Tibial artery (tissue), 4 donors: ENCODE measurements at regions not wholly inside any gene's neighbourhood (a gene's known extent, or its start where the extent isn't known, plus 50 kb on each side); places are given as distances from the start of the nearest gene placed in this dataset.

Experiments
- DNase-seq, 2 donors: peaks; one replicate each; pipeline ENCODE4 v3.0.0-alpha.2; 2019
- H3K27ac ChIP-seq, 2 donors: fragments of 200-600 bp; sonication (generic) in 1 of 2; 1 replicate in 1 of 2; 2 replicates in 1 of 2; pipeline ENCODE4 v1.5.1; 2018 to 2019; ENCODE audit warnings: mild to moderate bottlenecking in 1 of 2
- H3K27me3 ChIP-seq, 2 donors: fragments of 200-600 bp; sonication (generic) in 1 of 2; one replicate each; pipeline versions ENCODE4 v1.5.1 to v1.6.0; 2016 to 2019
- H3K36me3 ChIP-seq, 3 donors: fragments of 200-600 bp; sonication (generic) in 2 of 3; one replicate each; pipeline ENCODE4 v1.5.1; 2016 to 2019; ENCODE audit warnings: mild to moderate bottlenecking in 2 of 3
- H3K4me1 ChIP-seq, 4 donors: fragments of 200-600 bp; sonication (generic) in 2 of 4; 1 replicate in 3 of 4; 2 replicates in 1 of 4; pipeline ENCODE4 v1.5.1; 2016 to 2019
- H3K4me3 ChIP-seq, 2 donors: fragments of 200-600 bp; sonication (generic) in 1 of 2; 1 replicate in 1 of 2; 2 replicates in 1 of 2; pipeline ENCODE4 v1.5.1; 2018 to 2019; ENCODE audit warnings: mild to moderate bottlenecking in 2 of 2
- H3K9me3 ChIP-seq, 3 donors: fragments of 200-600 bp; sonication (generic) in 1 of 3; one replicate each; pipeline ENCODE4 v1.5.1; 2016 to 2019
- CTCF ChIP-seq, 2 experiments: fragments of 200-600 bp in 1 of 2; fragments of 450-650 bp in 1 of 2; IDR thresholded peaks; one replicate each; pipeline ENCODE4 v1.5.1; 2017 to 2019; ENCODE audit warnings: antibody characterized with exemption in 2 of 2, mild to moderate bottlenecking in 1 of 2, moderate library complexity in 1 of 2
- intact Hi-C: fragments of 100-400 bp; cut with DNase I; formaldehyde crosslinking; loops from one replicate; pipeline ENCODE4 v1.15.0; 2023; ENCODE audit warnings: low total_unique reads

DNA sequence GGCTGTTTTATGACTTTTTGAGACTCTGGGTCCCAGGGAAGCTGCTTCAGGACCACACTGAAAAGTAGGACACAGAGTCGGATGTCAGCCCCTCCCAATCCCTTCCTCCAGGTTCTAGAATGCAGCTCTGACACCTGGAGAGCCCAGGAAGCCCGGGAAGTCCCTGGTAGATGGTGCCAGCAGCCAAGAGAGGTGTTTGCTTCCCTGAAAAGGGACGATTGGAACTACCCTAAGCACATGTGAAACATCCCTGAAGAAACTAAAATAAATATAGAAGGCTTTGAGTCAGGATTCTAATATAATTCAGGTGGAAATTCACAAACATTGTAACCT, 163.2 kb upstream of the CYRIA start:
- intact Hi-C loops: no loop called here
- Histone ChIP-seq H3K4me1 (no peaks in the 10 kb centered on the region), H3K9me3 (no peaks in the 10 kb centered on the region), H3K36me3 (no peaks in the 10 kb centered on the region), H3K4me3 (no peak overlapping the region), H3K27ac (no peak overlapping the region), H3K27me3 (no peaks in the 10 kb centered on the region)
- DNase-seq: no peak
- TF ChIP-seq CTCF (IDR thresholded peaks at IDR 0.05): no peak

DNA sequence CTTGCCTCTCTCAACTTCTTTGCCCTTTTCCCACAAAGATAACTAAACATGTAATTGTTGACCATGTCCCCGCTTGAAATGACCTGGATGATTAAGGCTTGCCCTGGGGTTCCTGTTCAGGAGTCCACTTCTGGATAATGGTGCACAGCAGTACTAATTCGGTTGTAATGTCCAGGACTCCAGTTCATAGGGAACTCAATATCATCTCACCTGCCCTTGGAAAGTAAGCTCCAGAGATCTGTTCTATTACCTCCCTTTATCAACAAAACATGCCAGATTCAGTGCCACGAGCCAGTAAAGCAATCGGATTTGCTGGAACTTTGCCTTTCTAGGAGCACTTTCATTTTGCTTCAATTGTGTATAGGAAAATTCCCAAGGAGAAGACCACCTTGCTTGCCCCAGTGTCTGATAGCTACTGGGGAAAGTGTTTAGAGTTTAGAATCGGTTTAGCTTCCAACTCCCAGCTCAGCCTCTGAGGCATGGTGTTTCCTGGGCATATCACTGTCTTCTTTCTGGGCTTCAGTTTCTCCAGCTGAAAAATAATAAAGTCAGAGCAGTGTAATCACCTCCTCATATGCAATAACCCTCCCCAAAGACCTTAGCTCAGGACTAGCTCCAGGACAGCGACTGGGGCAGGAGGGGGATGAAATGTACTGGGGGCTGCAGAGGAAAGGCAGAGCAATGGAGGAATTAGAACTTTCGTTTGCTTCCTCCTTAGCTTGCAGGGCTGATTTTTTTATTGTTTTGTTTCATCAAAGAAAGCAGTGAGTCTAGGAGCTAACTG, 162.6 kb upstream of the CYRIA start:
- no peaks in the 10 kb centered on the region for H3K9me3 ChIP-seq
- no peaks in the 10 kb centered on the region for H3K27me3 ChIP-seq
- intact Hi-C loops: no loop called here
- no peak overlapping the region for H3K4me3 ChIP-seq
- H3K27ac ChIP-seq: no peak overlapping the region
- no peak for DNase-seq
- H3K4me1 ChIP-seq: no peaks in the 10 kb centered on the region
- no peak for TF ChIP-seq CTCF (IDR thresholded peaks at IDR 0.05)
- H3K36me3 ChIP-seq: no peaks in the 10 kb centered on the region

- intact Hi-C loops: no loop called here
- no peaks in the 10 kb centered on the region for H3K4me1 ChIP-seq
- DNase-seq: no peak
- no peaks in the 10 kb centered on the region for H3K36me3 ChIP-seq
- no peaks in the 10 kb centered on the region for H3K27me3 ChIP-seq
- no peaks in the 10 kb centered on the region for H3K9me3 ChIP-seq
- no peak for TF ChIP-seq CTCF (IDR thresholded peaks at IDR 0.05)
- no peak overlapping the region for H3K27ac ChIP-seq
- H3K4me3 ChIP-seq: no peak overlapping the region
Observed at GRCh38 chr2:16824472-16824871, 158.8 kb upstream of the CYRIA start.

GRCh38 chr2:16821692-16822091, 156.1 kb upstream of the CYRIA start:
- Histone ChIP-seq H3K4me1 (no peaks in the 10 kb centered on the region), H3K27me3 (no peaks in the 10 kb centered on the region), H3K27ac (no peak overlapping the region), H3K4me3 (no peak overlapping the region), H3K36me3 (no peaks in the 10 kb centered on the region), H3K9me3 (no peaks in the 10 kb centered on the region)
- intact Hi-C loops: no loop called here
- TF ChIP-seq CTCF (IDR thresholded peaks at IDR 0.05): no peak
- DNase-seq: no peak

DNA sequence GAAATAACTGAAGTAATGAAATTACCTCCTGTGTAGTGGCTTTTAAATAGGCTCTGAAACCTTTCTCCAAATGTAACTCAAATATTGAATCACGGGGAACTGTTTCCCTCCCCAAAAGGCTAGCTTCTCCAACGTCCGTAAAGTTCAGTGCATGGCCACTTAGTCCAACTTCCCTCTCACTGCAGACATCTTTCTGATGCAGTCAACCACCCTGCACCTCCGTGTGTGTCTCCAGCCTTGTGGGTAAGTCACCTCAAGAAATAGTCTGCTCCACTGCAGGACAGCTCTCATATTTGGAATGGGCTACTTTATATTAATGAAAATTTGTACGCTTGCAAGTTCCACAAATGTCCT, 152.5 kb upstream of the CYRIA start:
- no peak for DNase-seq
- Histone ChIP-seq H3K27ac (no peak overlapping the region), H3K4me3 (no peak overlapping the region), H3K4me1 (no peaks in the 10 kb centered on the region), H3K36me3 (no peaks in the 10 kb centered on the region), H3K9me3 (no peaks in the 10 kb centered on the region), H3K27me3 (no peaks in the 10 kb centered on the region)
- intact Hi-C loops: no loop called here
- TF ChIP-seq CTCF (IDR thresholded peaks at IDR 0.05): no peak
